Kidney (tissue), 13 donors: ENCODE measurements at regions not wholly inside any gene's neighbourhood (a gene's known extent, or its start where the extent isn't known, plus 50 kb on each side); places are given as distances from the start of the nearest gene placed in this dataset.
"Not testable (repeated sequence)": the region's sequence is repeated elsewhere in the genome, so short reads cannot be mapped to it uniquely, and the experiment has no call there.

Experiments
- DNase-seq, 5 donors: peaks; one replicate each; pipeline ENCODE4 v3.0.0-alpha.2; 2013 to 2020
- FAIRE-seq: peaks from 2 replicates; lab custom pipeline; 2012; peaks lifted over from hg19 to GRCh38; lab: Jason Lieb, UNC
- H3K27ac ChIP-seq, 2 donors: one replicate each; pipeline ENCODE4 v1.7.0; 2013; ENCODE audit warnings: low read depth in 2 of 2, low read length in 2 of 2, inconsistent platforms in 1 of 2
- H3K27me3 ChIP-seq: one replicate; pipeline ENCODE4 v1.7.1; 2013; ENCODE audit warnings: low read length, inconsistent platforms; ENCODE audit not compliant: control insufficient read depth, insufficient read depth
- H3K36me3 ChIP-seq, 3 donors: one replicate each; pipeline versions ENCODE4 v1.7.0 to v1.7.1; 2013; ENCODE audit warnings: low read length in 3 of 3, control low read depth in 1 of 3, inconsistent platforms in 1 of 3; ENCODE audit not compliant: insufficient read depth in 3 of 3, control insufficient read depth in 2 of 3
- H3K4me1 ChIP-seq, 3 donors: one replicate each; pipeline versions ENCODE4 v1.7.0 to v1.7.1; 2013; ENCODE audit warnings: low read length in 3 of 3, inconsistent platforms in 1 of 3, low read depth in 1 of 3; ENCODE audit not compliant: control insufficient read depth in 2 of 3, insufficient read depth in 2 of 3
- H3K4me3 ChIP-seq, 3 donors: one replicate each; pipeline versions ENCODE4 v1.7.0 to v1.8.1; 2013; ENCODE audit warnings: low read length in 3 of 3, control low read depth in 1 of 3, inconsistent platforms in 1 of 3
- H3K9ac ChIP-seq, 3 donors: one replicate each; pipeline versions ENCODE4 v1.7.0 to v1.7.1; 2013; ENCODE audit warnings: low read length in 3 of 3, control low read depth in 1 of 3, inconsistent platforms in 1 of 3
- H3K9me3 ChIP-seq, 3 donors: one replicate each; pipeline versions ENCODE4 v1.7.0 to v1.7.1; 2013; ENCODE audit warnings: low read length in 3 of 3, control low read depth in 1 of 3, inconsistent platforms in 1 of 3; ENCODE audit not compliant: control insufficient read depth in 2 of 3, insufficient read depth in 1 of 3
- CTCF ChIP-seq: IDR thresholded peaks from 3 replicates; pipeline ENCODE4 v1.5.1; 2012; ENCODE audit warnings: mild to moderate bottlenecking, moderate library complexity, borderline replicate concordance; ENCODE audit not compliant: insufficient read depth; ENCODE audit errors: extremely low read depth
- intact Hi-C: fragments of 100-400 bp; cut with DNase I; formaldehyde crosslinking; loops from one replicate; pipeline ENCODE4 v1.11.1; 2022
- donor health status: control.
- donor health status: control.
- donor health status: control.
- donor health status: control.
- donor health status: control.
- donor health status: DM: yes; HTN: yes; CAD: no.
- donor health status: Normal renal cell carcinoma (clear cell type).

GRCh38 chr22:22820626-22821025 lies 67.0 kb upstream of the IGLL5 start:
- no peaks in the 10 kb centered on the region for H3K9me3 ChIP-seq
- no peaks in the 10 kb centered on the region for H3K36me3 ChIP-seq
- no peak for DNase-seq
- intact Hi-C loops, result no loop called here
- FAIRE-seq, result no peak
- H3K9ac ChIP-seq, result no peak overlapping the region
- H3K4me3 ChIP-seq, result no peak overlapping the region
- no peak for TF ChIP-seq CTCF
- peaks cover 0 to 2% (median 0%) of the 10 kb centered on the region in 3 donors for H3K4me1 ChIP-seq
- no peaks in the 10 kb centered on the region for H3K27me3 ChIP-seq
- H3K27ac ChIP-seq, result no peak overlapping the region

GRCh38 chr22:22821340-22821739 lies 66.3 kb upstream of the IGLL5 start:
- no peak overlapping the region for H3K4me3 ChIP-seq
- no peaks in the 10 kb centered on the region for H3K27me3 ChIP-seq
- H3K27ac ChIP-seq, result no peak overlapping the region
- DNase-seq (no peak), FAIRE-seq (no peak)
- no peaks in the 10 kb centered on the region for H3K36me3 ChIP-seq
- no peaks in the 10 kb centered on the region for H3K9me3 ChIP-seq
- no peak overlapping the region for H3K9ac ChIP-seq
- peaks cover 0 to 2% (median 0%) of the 10 kb centered on the region in 3 donors for H3K4me1 ChIP-seq
- intact Hi-C loops, result no loop called here
- TF ChIP-seq CTCF, result no peak

- H3K9ac ChIP-seq, result no peak overlapping the region
- FAIRE-seq (no peak), DNase-seq (no peak)
- H3K27me3 ChIP-seq, result no peaks in the 10 kb centered on the region
- no peak overlapping the region for H3K27ac ChIP-seq
- no peaks in the 10 kb centered on the region for H3K9me3 ChIP-seq
- TF ChIP-seq CTCF, result no peak
- no peaks in the 10 kb centered on the region for H3K36me3 ChIP-seq
- no peak overlapping the region for H3K4me3 ChIP-seq
- no peaks in the 10 kb centered on the region for H3K4me1 ChIP-seq
- intact Hi-C loops, result no loop called here
Observed at GRCh38 chr22:22822106-22822505, 65.5 kb upstream of the IGLL5 start.

GRCh38 chr22:22822553-22822952 lies 65.1 kb upstream of the IGLL5 start:
- H3K9ac ChIP-seq, H3K4me3 ChIP-seq, H3K36me3 ChIP-seq, DNase-seq, intact Hi-C loops, FAIRE-seq, H3K27ac ChIP-seq, H3K9me3 ChIP-seq, H3K27me3 ChIP-seq, H3K4me1 ChIP-seq: not testable (repeated sequence)
